ENCODE measurements at regions not wholly inside any gene's neighbourhood (a gene's known extent, or its start where the extent isn't known, plus 50 kb on each side); places are given as distances from the start of the nearest gene placed in this dataset.

GRCh38 chr9:78892182-78892581, 595.3 kb downstream of the PSAT1 start:
- no peak overlapping the region for H3K4me3 ChIP-seq
- DNase-seq (ENCODE audit: low spot score in 2 of 2) = no peak
- no peaks in the 10 kb centered on the region for H3K27me3 ChIP-seq
- WGBS, 2 donors = 48 to 63% methylated on average over 1 of the region's 1 CpG
- no peaks in the 10 kb centered on the region for H3K4me1 ChIP-seq
- TF ChIP-seq EP300 (IDR thresholded peaks at IDR 0.05) = no peak
- TF ChIP-seq CTCF (IDR thresholded peaks at IDR 0.05) = no peak
- no peak for TF ChIP-seq POLR2A (IDR thresholded peaks at IDR 0.05)
- H3K36me3 ChIP-seq = no peaks in the 10 kb centered on the region
- no peak overlapping the region for H3K27ac ChIP-seq
- H3K9me3 ChIP-seq = peaks cover 0 to 20% (median 0%) of the 10 kb centered on the region in 4 donors

- Histone ChIP-seq H3K4me3 (no peak overlapping the region), H3K27me3 (no peaks in the 10 kb centered on the region), H3K36me3 (no peaks in the 10 kb centered on the region), H3K4me1 (no peaks in the 10 kb centered on the region), H3K27ac (no peak overlapping the region), H3K9me3 (peaks cover 0 to 20% (median 0%) of the 10 kb centered on the region in 4 donors)
- no peak for DNase-seq (ENCODE audit: low spot score in 2 of 2)
- TF ChIP-seq CTCF (IDR thresholded peaks at IDR 0.05) (no peak), POLR2A (IDR thresholded peaks at IDR 0.05) (no peak), EP300 (IDR thresholded peaks at IDR 0.05) (no peak)
Observed at GRCh38 chr9:78892769-78893168, 595.8 kb downstream of the PSAT1 start.

- Histone ChIP-seq H3K4me3 (no peak overlapping the region), H3K4me1 (no peaks in the 10 kb centered on the region), H3K9me3 (peaks cover 0 to 20% (median 0%) of the 10 kb centered on the region in 4 donors), H3K27me3 (no peaks in the 10 kb centered on the region), H3K36me3 (no peaks in the 10 kb centered on the region), H3K27ac (no peak overlapping the region)
- no peak for DNase-seq (ENCODE audit: low spot score in 2 of 2)
- no peak for TF ChIP-seq CTCF (IDR thresholded peaks at IDR 0.05)
- TF ChIP-seq EP300 (IDR thresholded peaks at IDR 0.05) = no peak
- TF ChIP-seq POLR2A (IDR thresholded peaks at IDR 0.05) = no peak
- WGBS, 2 donors = 50 to 61% methylated on average over 2 of the region's 2 CpGs
Observed at GRCh38 chr9:78893774-78894401, 597.0 kb downstream of the PSAT1 start.

GRCh38 chr9:78896479-78896878, 599.6 kb downstream of the PSAT1 start:
- no peak overlapping the region for H3K27ac ChIP-seq
- TF ChIP-seq EP300 (IDR thresholded peaks at IDR 0.05) = no peak
- TF ChIP-seq CTCF (IDR thresholded peaks at IDR 0.05) = no peak
- no peak for TF ChIP-seq POLR2A (IDR thresholded peaks at IDR 0.05)
- no peaks in the 10 kb centered on the region for H3K4me1 ChIP-seq
- WGBS, 2 donors = 80 to 88% methylated on average over 1 of the region's 1 CpG
- H3K9me3 ChIP-seq = peaks cover 0 to 2% (median 0%) of the 10 kb centered on the region in 4 donors
- no peak overlapping the region for H3K4me3 ChIP-seq
- no peaks in the 10 kb centered on the region for H3K27me3 ChIP-seq
- no peaks in the 10 kb centered on the region for H3K36me3 ChIP-seq
- DNase-seq (ENCODE audit: low spot score in 2 of 2) = no peak

- 65 to 78% methylated on average over 1 of the region's 1 CpG for WGBS, 2 donors
- TF ChIP-seq POLR2A (IDR thresholded peaks at IDR 0.05) (no peak), CTCF (IDR thresholded peaks at IDR 0.05) (no peak)
Observed at GRCh38 chr9:78898234-78898633, 601.3 kb downstream of the PSAT1 start.

More at GRCh38 chr9:78898234-78898633, 601.3 kb downstream of the PSAT1 start:
- no peaks in the 10 kb centered on the region for H3K36me3 ChIP-seq
- no peaks in the 10 kb centered on the region for H3K9me3 ChIP-seq
- H3K27me3 ChIP-seq = no peaks in the 10 kb centered on the region
- no peak for DNase-seq (ENCODE audit: low spot score in 2 of 2)
- no peak overlapping the region for H3K4me3 ChIP-seq
- no peaks in the 10 kb centered on the region for H3K4me1 ChIP-seq
- no peak overlapping the region for H3K27ac ChIP-seq
